Gastrocnemius medialis (tissue), 4 donors: ENCODE measurements at regions not wholly inside any gene's neighbourhood (a gene's known extent, or its start where the extent isn't known, plus 50 kb on each side); places are given as distances from the start of the nearest gene placed in this dataset.
"Not testable (repeated sequence)": the region's sequence is repeated elsewhere in the genome, so short reads cannot be mapped to it uniquely, and the experiment has no call there.

Source experiments
- ATAC-seq, 2 donors: fragments of 150-250 bp; one replicate each; pipeline ENCODE4 v1.9.1; 2016
- DNase-seq, 2 donors: peaks; one replicate each; pipeline ENCODE4 v3.0.0-alpha.2; 2019
- H3K27ac ChIP-seq, 4 donors: fragments of 200-600 bp; sonication (generic); 1 replicate in 1 of 4; 2 replicates in 3 of 4; pipeline ENCODE4 v1.5.1; 2016 to 2018; ENCODE audit warnings: mild to moderate bottlenecking in 2 of 4, moderate library complexity in 1 of 4
- H3K27me3 ChIP-seq, 3 donors: fragments of 200-600 bp; sonication (generic) in 2 of 3; 1 replicate in 1 of 3; 2 replicates in 2 of 3; pipeline versions ENCODE4 v1.5.1 to v1.6.0; 2016 to 2019; ENCODE audit warnings: mild to moderate bottlenecking in 1 of 3, moderate library complexity in 1 of 3
- H3K36me3 ChIP-seq, 2 donors: fragments of 200-600 bp; sonication (generic) in 1 of 2; one replicate each; pipeline ENCODE4 v1.5.1; 2017 to 2018
- H3K4me1 ChIP-seq, 2 donors: fragments of 200-600 bp; sonication (generic) in 1 of 2; one replicate each; pipeline ENCODE4 v1.5.1; 2016 to 2017; ENCODE audit warnings: mild to moderate bottlenecking in 2 of 2
- H3K4me3 ChIP-seq, 4 donors: fragments of 200-600 bp; sonication (generic) in 3 of 4; 1 replicate in 1 of 4; 2 replicates in 3 of 4; pipeline ENCODE4 v1.5.1; 2016 to 2019; ENCODE audit warnings: mild to moderate bottlenecking in 2 of 4
- H3K9me3 ChIP-seq, 3 donors: fragments of 200-600 bp; sonication (generic) in 2 of 3; 1 replicate in 1 of 3; 2 replicates in 2 of 3; pipeline ENCODE4 v1.5.1; 2016 to 2019
- in situ Hi-C, 4 donors: fragments of 200-750 bp; cut with MboI; loops; one replicate each; pipeline versions ENCODE4 v1.15.0 to v1.8.0; 2017; ENCODE audit warnings: low sequenced_read_pairs in 4 of 4
- intact Hi-C: fragments of 100-400 bp; cut with DNase I; formaldehyde crosslinking; loops from one replicate; pipeline ENCODE4 v1.15.1; 2023; ENCODE audit warnings: low total_unique reads

DNA sequence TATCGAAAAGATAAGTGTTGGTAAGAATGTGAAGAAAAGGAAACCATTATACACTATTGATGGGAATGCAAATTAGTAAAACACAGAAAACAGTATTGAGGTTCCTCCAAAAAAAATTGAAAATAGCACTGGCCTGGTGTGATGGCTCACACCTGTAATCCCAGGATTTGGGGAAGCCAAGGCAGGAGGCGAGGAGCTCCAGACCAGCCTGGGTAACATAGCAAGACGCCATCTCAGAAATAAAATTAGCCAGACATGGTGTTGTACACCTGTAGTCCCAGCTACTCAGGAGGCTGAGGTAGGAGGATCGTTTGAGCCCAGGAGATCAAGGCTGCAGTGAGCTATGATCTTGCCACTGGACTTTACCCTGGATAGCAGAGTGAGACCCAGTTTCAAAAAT is 5303.4 kb upstream of the TPTE start:
- DNase-seq, H3K36me3 ChIP-seq, ATAC-seq, intact Hi-C loops, H3K27me3 ChIP-seq, H3K27ac ChIP-seq, H3K9me3 ChIP-seq, H3K4me3 ChIP-seq, H3K4me1 ChIP-seq, in situ Hi-C loops: not testable (repeated sequence)

DNA sequence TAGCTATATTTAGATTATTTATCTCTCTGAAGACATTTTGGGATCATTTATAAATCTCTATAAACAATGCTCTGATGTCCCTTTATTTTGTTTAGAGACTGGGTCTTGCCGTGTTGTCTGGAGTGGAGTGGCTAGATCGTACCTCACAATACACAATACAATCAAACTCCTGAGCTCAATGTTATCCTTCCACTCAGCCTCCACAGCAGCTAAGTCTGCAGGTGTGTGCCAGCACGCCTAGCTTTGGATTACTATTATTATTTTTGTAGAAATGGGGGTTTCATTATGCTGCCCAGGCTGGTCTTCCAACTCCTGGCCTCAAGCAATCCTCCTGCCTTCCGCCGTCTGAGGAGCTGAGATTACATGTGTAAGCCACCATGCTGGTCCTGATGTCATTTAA is 5301.4 kb upstream of the TPTE start:
- in situ Hi-C loops, H3K27ac ChIP-seq, H3K36me3 ChIP-seq, DNase-seq, H3K27me3 ChIP-seq, H3K4me3 ChIP-seq, intact Hi-C loops, H3K9me3 ChIP-seq, ATAC-seq, H3K4me1 ChIP-seq: not testable (repeated sequence)

DNA sequence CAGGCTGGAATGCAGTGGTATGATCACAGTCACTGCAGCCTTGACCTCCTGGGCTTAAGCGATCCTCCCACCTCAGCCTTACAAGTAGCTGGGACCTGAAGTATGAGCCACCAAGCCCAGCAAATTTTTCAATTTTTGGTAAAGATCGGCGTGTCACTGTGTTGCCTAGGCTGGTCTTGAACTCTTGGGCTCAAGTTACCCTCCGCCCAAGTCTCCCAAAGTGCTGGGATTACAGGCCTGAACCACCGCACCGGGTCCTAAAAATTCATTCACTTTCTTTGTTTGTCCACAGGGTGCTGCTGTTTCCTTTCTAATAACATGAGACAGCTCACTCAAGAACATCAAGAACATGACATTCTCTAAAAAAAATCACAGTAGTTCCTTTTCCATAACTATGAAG is 5300.9 kb upstream of the TPTE start:
- ATAC-seq, DNase-seq, H3K36me3 ChIP-seq, in situ Hi-C loops, H3K4me3 ChIP-seq, H3K27ac ChIP-seq, H3K9me3 ChIP-seq, H3K27me3 ChIP-seq, intact Hi-C loops, H3K4me1 ChIP-seq: not testable (repeated sequence)

DNA sequence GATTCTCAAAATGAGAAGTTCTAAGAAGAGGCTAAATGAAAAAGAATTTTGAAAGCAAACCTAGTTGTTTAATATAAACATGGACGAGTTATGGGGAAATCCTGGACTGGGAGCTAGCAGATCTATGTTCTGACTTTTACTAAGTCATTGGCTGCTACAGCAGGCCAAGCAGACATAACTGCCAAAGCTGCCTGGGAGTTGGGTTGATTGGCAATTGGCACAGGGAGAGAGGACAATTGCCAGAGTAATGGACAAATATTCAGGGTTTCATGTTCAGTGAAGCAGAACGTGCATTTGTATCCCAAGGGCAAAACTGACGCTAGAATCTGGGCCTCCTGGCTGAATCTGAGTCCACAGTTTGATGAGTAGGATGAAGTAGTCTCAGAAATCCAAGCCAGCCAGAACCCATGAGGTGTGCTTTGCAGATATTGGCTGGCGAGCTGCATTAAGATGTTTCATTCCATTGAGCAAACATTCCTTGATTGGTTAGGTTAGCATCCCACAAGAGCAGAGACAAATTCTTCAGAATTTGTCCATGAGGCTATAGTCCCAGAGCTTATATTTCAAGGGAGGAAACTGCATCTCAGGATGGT is 5299.8 kb upstream of the TPTE start:
- in situ Hi-C loops, intact Hi-C loops, H3K9me3 ChIP-seq, DNase-seq, H3K36me3 ChIP-seq, ATAC-seq, H3K27ac ChIP-seq, H3K27me3 ChIP-seq, H3K4me1 ChIP-seq, H3K4me3 ChIP-seq: not testable (repeated sequence)

DNA sequence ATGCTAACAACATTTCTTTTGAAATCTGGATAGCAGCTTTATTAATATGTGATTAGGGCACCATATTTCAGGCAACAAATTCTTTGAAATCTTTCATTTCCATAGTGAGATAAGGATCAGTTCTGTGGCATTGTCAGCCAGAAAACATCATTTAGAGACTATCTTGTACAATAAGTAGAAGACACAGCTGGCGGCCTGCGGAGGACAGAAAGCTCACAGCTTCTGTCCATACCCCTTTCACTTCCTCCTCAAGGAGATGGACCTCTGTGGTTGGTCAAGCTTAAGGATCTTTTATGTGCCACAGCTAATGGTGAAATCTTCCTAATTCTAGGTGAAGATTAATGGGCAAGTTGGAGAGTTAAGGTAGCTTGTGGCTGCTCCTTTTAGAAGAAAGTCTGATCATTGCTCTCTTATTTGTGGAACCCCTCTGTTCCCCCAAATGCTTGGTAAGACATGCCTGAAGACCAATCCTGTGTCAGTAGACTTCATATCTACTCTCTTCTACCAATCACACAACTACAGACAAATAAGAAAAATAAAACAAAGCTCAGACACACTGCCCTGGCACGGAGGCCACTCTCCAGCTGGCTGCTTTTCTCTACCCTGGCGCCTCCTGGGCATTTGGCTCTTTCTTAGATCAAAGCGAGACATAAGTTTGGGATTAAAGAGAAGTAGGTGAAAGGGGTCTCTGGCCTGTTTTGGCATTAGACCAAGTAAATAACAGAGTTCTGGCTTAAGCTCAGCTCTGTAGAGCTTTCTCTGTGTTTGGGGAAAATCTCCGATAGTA is 5298.2 kb upstream of the TPTE start:
- DNase-seq, result not testable (repeated sequence)

DNA sequence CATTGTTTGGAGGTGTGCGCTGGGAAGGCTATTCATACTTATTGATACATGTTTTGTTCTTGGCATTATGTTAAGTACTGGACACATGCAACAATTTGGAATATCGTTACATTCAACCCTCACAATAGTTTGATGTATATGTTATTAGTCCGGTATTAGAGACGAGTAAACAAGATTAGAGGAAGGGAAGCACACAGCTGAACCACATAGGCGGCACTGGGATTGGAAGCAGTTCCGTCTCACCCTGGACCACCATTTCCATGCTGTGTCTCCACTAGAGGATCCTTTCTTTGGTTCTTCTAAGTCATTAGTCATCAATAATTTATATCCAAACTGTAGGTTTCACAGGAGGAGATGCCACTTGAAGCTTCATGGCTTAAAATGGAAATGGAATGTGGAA is 5297.2 kb upstream of the TPTE start:
- DNase-seq, H3K4me1 ChIP-seq, H3K9me3 ChIP-seq, in situ Hi-C loops, H3K36me3 ChIP-seq, ATAC-seq, H3K27ac ChIP-seq, H3K4me3 ChIP-seq, intact Hi-C loops, H3K27me3 ChIP-seq: not testable (repeated sequence)

More for the DNA sequence above, 5298.2 kb upstream of the TPTE start:
- H3K4me1 ChIP-seq, intact Hi-C loops, ATAC-seq, in situ Hi-C loops, H3K9me3 ChIP-seq, H3K36me3 ChIP-seq, H3K27ac ChIP-seq, H3K27me3 ChIP-seq, H3K4me3 ChIP-seq: not testable (repeated sequence)

DNA sequence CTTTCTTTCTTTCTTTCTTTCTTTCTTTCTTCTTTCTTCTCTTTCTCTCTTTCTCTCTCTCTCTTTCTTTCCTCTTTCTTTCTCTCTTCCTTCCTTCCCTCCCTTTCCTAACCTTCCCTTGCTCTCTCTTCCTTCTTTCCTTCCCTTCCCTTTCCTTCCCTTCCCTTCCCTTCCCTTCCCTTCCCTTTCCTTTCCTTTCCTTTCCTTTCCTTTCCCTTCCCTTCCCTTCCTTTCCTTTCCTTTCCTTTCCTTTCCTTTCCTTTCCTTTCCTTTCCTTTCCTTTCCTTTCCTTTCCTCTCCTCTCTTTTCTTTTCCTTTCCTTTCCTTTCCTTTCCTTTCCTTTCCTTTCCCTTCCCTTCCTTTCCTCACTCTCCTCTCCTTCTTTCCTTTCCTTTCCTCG is 5294.1 kb upstream of the TPTE start:
- in situ Hi-C loops, H3K36me3 ChIP-seq: not testable (repeated sequence)

DNA sequence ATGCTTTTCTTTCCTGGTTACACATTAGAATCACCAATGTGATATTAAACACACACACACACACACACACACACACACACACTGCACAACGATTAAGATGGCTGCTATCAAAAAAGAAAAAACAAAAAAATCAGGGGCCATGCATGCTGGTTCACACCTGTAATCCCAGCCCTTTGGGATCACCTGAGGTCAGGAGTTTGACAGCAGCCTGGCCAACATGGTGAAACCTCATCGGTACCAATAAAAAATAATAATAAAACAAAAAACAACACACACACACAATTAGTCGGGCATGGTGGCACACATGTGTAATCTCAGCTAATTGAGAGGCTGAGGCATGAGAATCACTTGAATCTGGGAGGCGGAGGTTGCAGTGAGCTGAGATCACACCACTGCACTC is 5290.8 kb upstream of the TPTE start:
- H3K9me3 ChIP-seq, intact Hi-C loops: not testable (repeated sequence)

More for the DNA sequence above, 5294.1 kb upstream of the TPTE start:
- H3K9me3 ChIP-seq, H3K27ac ChIP-seq, H3K27me3 ChIP-seq, H3K4me3 ChIP-seq, intact Hi-C loops, DNase-seq, H3K4me1 ChIP-seq, ATAC-seq: not testable (repeated sequence)

DNA sequence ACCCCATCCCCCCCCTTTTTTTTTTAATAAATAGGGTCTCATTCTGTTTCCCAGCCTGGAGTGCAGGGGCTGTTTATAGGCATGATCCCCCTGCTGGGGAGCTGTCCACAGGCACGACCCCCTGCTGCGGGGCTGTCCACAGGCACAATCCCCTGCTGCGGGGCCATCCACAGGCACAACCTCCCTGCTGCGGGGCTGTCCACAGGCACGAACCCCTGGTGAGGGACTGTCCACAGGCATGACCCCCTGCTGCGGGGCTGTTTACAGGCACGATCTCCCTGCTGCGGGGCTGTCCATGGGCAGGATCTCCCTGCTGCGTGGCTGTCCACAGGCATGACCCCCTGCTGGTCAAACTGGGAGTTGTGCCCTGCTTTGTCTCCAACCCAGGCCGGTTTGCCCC is 5290.1 kb upstream of the TPTE start:
- H3K9me3 ChIP-seq, DNase-seq, intact Hi-C loops, in situ Hi-C loops, H3K4me1 ChIP-seq, ATAC-seq, H3K36me3 ChIP-seq, H3K4me3 ChIP-seq, H3K27me3 ChIP-seq, H3K27ac ChIP-seq: not testable (repeated sequence)

More for the DNA sequence above, 5290.8 kb upstream of the TPTE start:
- H3K4me3 ChIP-seq, ATAC-seq, H3K4me1 ChIP-seq, H3K27me3 ChIP-seq, in situ Hi-C loops, H3K27ac ChIP-seq, H3K36me3 ChIP-seq, DNase-seq: not testable (repeated sequence)

DNA sequence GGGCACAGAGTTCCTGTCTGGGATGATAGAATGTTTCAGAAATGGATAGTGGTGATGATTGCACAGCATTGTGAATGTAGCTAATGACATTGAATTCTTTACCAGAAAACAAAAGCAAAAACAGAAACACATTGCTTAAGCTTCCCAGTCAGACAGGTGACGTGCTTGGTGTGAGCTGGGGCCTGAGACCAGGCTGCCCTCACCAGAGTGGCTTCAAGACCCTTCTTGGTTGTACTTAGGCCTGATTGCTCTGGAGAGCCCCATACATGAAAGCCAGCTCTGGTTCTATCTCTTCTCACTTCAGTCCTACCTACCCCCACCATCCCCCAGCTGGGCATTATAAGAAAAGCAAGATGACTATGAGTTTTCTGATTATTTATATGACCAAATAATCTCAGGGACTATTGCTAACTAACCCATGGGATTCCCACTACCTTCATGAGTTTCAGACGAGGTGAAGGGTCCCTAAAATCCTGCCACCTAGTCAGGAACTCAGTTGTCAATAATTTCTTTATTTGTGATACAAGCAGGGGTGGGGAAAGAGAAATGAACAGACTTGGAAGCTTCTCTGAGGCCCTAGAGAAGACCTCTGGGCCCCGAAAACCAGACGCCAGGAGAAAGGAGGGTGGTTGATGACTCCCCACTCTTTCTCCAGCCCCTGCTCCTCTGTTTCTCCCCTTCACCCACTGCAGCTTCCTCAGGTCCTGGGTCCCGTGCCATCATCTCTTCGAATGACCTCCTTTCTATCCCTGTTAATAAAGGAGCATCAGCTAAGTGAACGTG is 5289.0 kb upstream of the TPTE start:
- DNase-seq, H3K4me1 ChIP-seq, H3K27me3 ChIP-seq, intact Hi-C loops, in situ Hi-C loops, H3K4me3 ChIP-seq, H3K9me3 ChIP-seq, ATAC-seq, H3K36me3 ChIP-seq, H3K27ac ChIP-seq: not testable (repeated sequence)

DNA sequence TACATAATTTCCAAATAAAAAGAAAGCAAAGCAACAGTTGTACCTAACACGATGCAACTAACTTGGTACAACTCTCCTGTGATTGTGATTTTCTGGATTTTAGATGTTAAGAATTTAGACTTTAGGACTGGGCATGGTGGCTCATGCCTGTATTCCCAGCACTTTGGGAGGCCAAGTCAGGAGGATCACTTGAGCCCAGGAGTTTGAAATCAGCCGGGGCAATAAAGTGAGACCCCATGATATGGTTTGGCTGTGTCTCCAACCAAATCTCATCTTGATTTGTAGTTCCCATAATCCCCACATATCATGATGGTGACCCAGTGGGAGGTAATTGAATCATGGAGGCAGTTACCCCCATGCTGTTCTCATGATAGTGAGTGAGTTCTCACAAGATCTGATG is 5285.6 kb upstream of the TPTE start:
- H3K4me1 ChIP-seq, H3K9me3 ChIP-seq, H3K27ac ChIP-seq, ATAC-seq, DNase-seq, in situ Hi-C loops, H3K4me3 ChIP-seq, H3K27me3 ChIP-seq, H3K36me3 ChIP-seq, intact Hi-C loops: not testable (repeated sequence)
